ENCODE measurements at regions not wholly inside any gene's neighbourhood (a gene's known extent, or its start where the extent isn't known, plus 50 kb on each side); places are given as distances from the start of the nearest gene placed in this dataset.

- H3K4me2 ChIP-seq: peak overlapping the region; percentile 68
- no peak overlapping the region for H3K4me3 ChIP-seq
- TF ChIP-seq EZH2phosphoT487 (IDR thresholded peaks at IDR 0.05; ENCODE audit: low read depth, severe bottlenecking, unreplicated experiment): no peak
- no peak for TF ChIP-seq EZH2 (IDR thresholded peaks at IDR 0.05; ENCODE audit: borderline replicate concordance)
- peak overlapping the region; percentile 77 for H3K27ac ChIP-seq
- H3K9me2 ChIP-seq (replicated peaks; ENCODE audit: insufficient read depth): no peaks in the 10 kb centered on the region
- H3K36me3 ChIP-seq (replicated peaks; ENCODE audit: insufficient read depth, low read depth): no peaks in the 10 kb centered on the region
- H3K9me3 ChIP-seq (ENCODE audit: low read depth): no peaks in the 10 kb centered on the region
- 23% methylated on average over 7 of the region's 7 CpGs for WGBS (ENCODE audit: low lambda C conversion rate, missing lambda C conversion rate)
- H3K4me1 ChIP-seq (ENCODE audit: insufficient read depth): peaks cover 34% of the 10 kb centered on the region
- H2AFZ ChIP-seq: peak overlapping the region; percentile 19
- no peaks in the 10 kb centered on the region for H3K27me3 ChIP-seq
- H4K20me1 ChIP-seq (ENCODE audit: insufficient read depth, poor library complexity, severe bottlenecking): no peaks in the 10 kb centered on the region
- peak; percentile 83 for DNase-seq (ENCODE audit: low spot score)
- no peaks in the 10 kb centered on the region for H3K79me2 ChIP-seq
Measured at GRCh38 chr10:63713191-63714144, 192.3 kb downstream of the REEP3 start.

GRCh38 chr10:63716016-63716580 lies 194.9 kb downstream of the REEP3 start:
- Histone ChIP-seq H3K9me2 (replicated peaks; ENCODE audit: insufficient read depth) (no peaks in the 10 kb centered on the region), H2AFZ (no peak overlapping the region), H3K36me3 (replicated peaks; ENCODE audit: insufficient read depth, low read depth) (no peaks in the 10 kb centered on the region), H3K4me3 (no peak overlapping the region), H3K4me2 (no peak overlapping the region), H3K27ac (peak overlapping the region; percentile 21), H4K20me1 (ENCODE audit: insufficient read depth, poor library complexity, severe bottlenecking) (no peaks in the 10 kb centered on the region), H3K79me2 (no peaks in the 10 kb centered on the region), H3K9me3 (ENCODE audit: low read depth) (no peaks in the 10 kb centered on the region), H3K4me1 (ENCODE audit: insufficient read depth) (peaks cover 35% of the 10 kb centered on the region), H3K27me3 (no peaks in the 10 kb centered on the region)
- TF ChIP-seq EZH2phosphoT487 (IDR thresholded peaks at IDR 0.05; ENCODE audit: low read depth, severe bottlenecking, unreplicated experiment) (no peak), CTCF (IDR thresholded peaks at IDR 0.05; ENCODE audit: poor library complexity) (no peak), EZH2 (IDR thresholded peaks at IDR 0.05; ENCODE audit: borderline replicate concordance) (no peak)
- no peak for DNase-seq (ENCODE audit: low spot score)
- WGBS (ENCODE audit: low lambda C conversion rate, missing lambda C conversion rate): 57% methylated on average over 4 of the region's 4 CpGs

GRCh38 chr10:63717027-63717715 lies 196.0 kb downstream of the REEP3 start:
- DNase-seq (ENCODE audit: low spot score): no peak
- no peak overlapping the region for H3K4me3 ChIP-seq
- no peak overlapping the region for H3K4me2 ChIP-seq
- TF ChIP-seq EZH2phosphoT487 (IDR thresholded peaks at IDR 0.05; ENCODE audit: low read depth, severe bottlenecking, unreplicated experiment) (no peak), EZH2 (IDR thresholded peaks at IDR 0.05; ENCODE audit: borderline replicate concordance) (no peak), CTCF (IDR thresholded peaks at IDR 0.05; ENCODE audit: poor library complexity) (no peak)
- peaks cover 24% of the 10 kb centered on the region for H3K4me1 ChIP-seq (ENCODE audit: insufficient read depth)
- no peak overlapping the region for H3K27ac ChIP-seq
- 88% methylated on average over 11 of the region's 11 CpGs for WGBS (ENCODE audit: low lambda C conversion rate, missing lambda C conversion rate)
- H3K9me3 ChIP-seq (ENCODE audit: low read depth): no peaks in the 10 kb centered on the region
- no peak overlapping the region for H2AFZ ChIP-seq
- H3K79me2 ChIP-seq: no peaks in the 10 kb centered on the region
- no peaks in the 10 kb centered on the region for H4K20me1 ChIP-seq (ENCODE audit: insufficient read depth, poor library complexity, severe bottlenecking)
- H3K9me2 ChIP-seq (replicated peaks; ENCODE audit: insufficient read depth): no peaks in the 10 kb centered on the region
- H3K36me3 ChIP-seq (replicated peaks; ENCODE audit: insufficient read depth, low read depth): no peaks in the 10 kb centered on the region
- H3K27me3 ChIP-seq: no peaks in the 10 kb centered on the region

Data from hepatocyte (in vitro differentiated cells).